ENCODE measurements at regions not wholly inside any gene's neighbourhood (a gene's known extent, or its start where the extent isn't known, plus 50 kb on each side); places are given as distances from the start of the nearest gene placed in this dataset.

- no peak for TF ChIP-seq CTCF (IDR thresholded peaks at IDR 0.05)
- no peak for TF ChIP-seq POLR2A (IDR thresholded peaks at IDR 0.05; ENCODE audit: low read depth)
These were observed 250.0 kb downstream of the DLL1 start for GRCh38 chr6:170040906-170041305.

Data from esophagus muscularis mucosa (tissue), 3 donors.